ENCODE measurements at regions not wholly inside any gene's neighbourhood (a gene's known extent, or its start where the extent isn't known, plus 50 kb on each side); places are given as distances from the start of the nearest gene placed in this dataset.

DNA sequence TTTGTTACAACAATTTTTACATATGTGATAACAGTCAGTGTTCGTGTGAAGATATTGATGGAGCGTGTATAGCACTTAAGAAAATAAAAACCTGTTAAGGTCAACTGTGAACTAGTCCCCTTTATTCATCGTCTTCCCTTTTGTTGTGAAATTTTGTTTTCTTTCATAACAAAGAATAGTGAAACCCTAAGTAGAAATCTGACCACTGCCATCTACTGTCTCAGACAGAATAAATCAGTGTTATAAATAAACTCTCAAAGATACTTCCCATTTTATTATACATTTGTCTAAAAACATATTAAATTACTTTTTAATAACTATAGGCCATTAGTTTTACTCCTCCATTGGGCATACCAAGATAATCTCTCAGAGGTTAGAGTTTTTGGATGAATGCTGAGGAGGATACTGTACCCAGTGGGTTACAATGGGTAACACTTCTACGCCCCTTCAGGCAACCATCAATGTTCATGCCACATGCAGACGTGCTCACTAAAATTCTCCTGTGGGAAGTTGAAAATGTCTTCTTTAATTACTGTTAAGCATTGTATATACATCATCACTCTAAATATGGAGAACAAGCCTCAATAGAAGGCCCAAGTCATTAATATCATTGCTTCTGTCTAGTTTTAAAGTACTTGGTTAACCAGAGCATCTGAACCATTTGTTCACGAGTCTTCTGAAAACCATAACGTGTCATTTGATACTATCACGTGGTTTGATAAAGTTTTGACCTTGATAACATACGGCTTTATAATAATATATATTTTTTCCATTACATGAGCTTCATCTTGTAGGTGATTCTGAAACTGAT, 171.2 kb downstream of the TMA16 start:
- no peak overlapping the region for H3K4me3 ChIP-seq (ENCODE audit: low read depth, low read length)
- TF ChIP-seq CTCF (IDR thresholded peaks at IDR 0.05; ENCODE audit: borderline replicate concordance, insufficient read depth, low read depth, low read length) = no peak

- no peak overlapping the region for H3K4me3 ChIP-seq (ENCODE audit: low read depth, low read length)
- no peak for TF ChIP-seq CTCF (IDR thresholded peaks at IDR 0.05; ENCODE audit: borderline replicate concordance, insufficient read depth, low read depth, low read length)
Measured at GRCh38 chr4:163666332-163666873, 171.9 kb downstream of the TMA16 start.

- no peak overlapping the region for H3K4me3 ChIP-seq (ENCODE audit: low read depth, low read length)
- 0 out of 2 replicates have a peak, but pooled peaks have one; percentile 4 for TF ChIP-seq CTCF (IDR thresholded peaks at IDR 0.05; ENCODE audit: borderline replicate concordance, insufficient read depth, low read depth, low read length)
Measured at GRCh38 chr4:163672751-163673150, 178.3 kb downstream of the TMA16 start.

GRCh38 chr4:163673848-163674697, 179.6 kb downstream of the TMA16 start:
- H3K4me3 ChIP-seq (ENCODE audit: low read depth, low read length) = no peak overlapping the region
- TF ChIP-seq CTCF (IDR thresholded peaks at IDR 0.05; ENCODE audit: borderline replicate concordance, insufficient read depth, low read depth, low read length) = no peak

DNA sequence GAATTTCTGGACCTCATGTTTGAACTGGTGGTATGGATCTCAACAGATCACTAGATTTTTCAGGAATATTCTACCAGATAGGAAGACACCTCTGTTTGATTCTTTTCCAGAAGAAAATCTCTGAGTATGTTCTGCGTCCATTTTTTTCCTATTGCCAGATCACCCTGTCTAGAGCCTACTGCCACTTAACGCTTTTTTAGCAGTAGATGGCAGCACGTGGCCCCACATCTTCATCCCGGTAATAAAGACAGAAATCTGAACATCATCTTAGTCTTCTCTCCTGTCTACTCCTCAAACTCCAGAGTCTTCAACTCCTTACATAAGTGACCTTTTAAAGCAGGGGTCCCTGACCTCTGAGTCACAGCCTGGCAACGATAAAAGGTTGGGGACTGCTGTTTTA, 184.7 kb downstream of the TMA16 start:
- TF ChIP-seq CTCF (IDR thresholded peaks at IDR 0.05; ENCODE audit: borderline replicate concordance, insufficient read depth, low read depth, low read length) = no peak
- H3K4me3 ChIP-seq (ENCODE audit: low read depth, low read length) = no peak overlapping the region

GRCh38 chr4:163680386-163681098, 186.1 kb downstream of the TMA16 start:
- no peak for TF ChIP-seq CTCF (IDR thresholded peaks at IDR 0.05; ENCODE audit: borderline replicate concordance, insufficient read depth, low read depth, low read length)
- H3K4me3 ChIP-seq (ENCODE audit: low read depth, low read length) = no peak overlapping the region
